RPMI8226 (cell line): ENCODE measurements at regions not wholly inside any gene's neighbourhood (a gene's known extent, or its start where the extent isn't known, plus 50 kb on each side); places are given as distances from the start of the nearest gene placed in this dataset.
"Not testable (repeated sequence)": the region's sequence is repeated elsewhere in the genome, so short reads cannot be mapped to it uniquely, and the experiment has no call there.

Experiments used
- DNase-seq: peaks from one replicate; pipeline ENCODE4 v3.0.0-alpha.2; 2015

- not testable (repeated sequence) for DNase-seq
These were observed 959.4 kb upstream of the DEFB115 start for GRCh38 chr20:30297878-30298595.

DNA sequence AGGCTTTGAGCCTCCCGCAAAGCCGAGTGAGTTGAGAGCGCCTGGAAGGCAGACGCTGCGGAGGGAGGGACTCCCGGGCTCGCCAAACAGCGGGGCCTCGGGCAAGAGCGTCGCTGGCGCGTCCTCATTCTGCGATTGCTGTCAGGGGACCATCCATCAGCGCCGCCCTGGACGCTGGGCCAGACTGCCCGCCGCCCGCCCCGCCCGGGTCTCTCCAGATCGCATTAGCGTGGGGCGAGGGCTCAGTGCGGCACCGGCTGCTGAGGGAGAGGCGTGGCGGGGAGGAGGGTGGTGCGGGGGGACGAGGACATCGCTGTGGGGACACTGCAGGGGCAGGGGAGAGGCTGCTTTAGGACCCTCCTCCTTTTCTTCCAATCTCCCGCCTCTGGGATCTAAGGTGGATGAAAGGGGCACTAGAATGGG, 957.2 kb upstream of the DEFB115 start:
- DNase-seq = not testable (repeated sequence)

DNA sequence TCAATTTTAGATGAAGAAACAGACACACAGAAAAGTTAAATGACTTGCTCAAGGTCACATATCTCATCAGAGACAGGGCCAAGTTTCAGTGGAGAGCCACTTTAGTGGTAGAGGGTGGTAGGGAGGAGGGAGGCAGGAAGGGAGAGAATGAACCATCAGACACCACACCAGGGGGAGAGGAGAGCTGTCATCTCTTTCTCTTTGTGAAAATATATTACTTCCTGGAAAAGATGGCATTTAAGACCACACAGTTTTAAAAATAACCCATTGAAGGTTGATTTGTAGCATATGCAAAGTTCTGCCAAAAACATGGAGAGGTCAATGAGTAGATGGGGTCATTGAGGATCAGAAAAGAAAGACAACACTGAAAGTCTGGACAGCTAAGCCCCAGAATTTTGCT, 954.7 kb upstream of the DEFB115 start:
- not testable (repeated sequence) for DNase-seq

DNA sequence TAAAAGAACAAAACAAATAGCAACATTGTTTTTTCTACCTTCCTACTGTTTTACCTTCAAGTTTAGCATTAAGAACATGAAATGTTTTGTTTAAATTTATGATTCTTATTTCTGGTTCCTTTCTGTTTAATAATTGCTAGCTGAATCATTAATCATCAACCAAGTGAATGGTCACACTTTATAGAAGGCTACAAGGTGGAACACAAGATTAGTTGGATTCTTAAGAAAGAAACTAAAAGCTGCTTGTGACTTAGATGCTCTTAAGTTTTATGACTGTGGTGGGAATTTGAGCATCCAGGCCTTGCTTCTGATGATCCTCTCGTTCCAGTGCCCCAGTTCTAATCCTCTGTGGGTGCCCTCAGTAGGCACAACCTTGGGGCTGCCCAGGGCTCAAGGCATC, 947.5 kb upstream of the DEFB115 start:
- not testable (repeated sequence) for DNase-seq

- not testable (repeated sequence) for DNase-seq
These were observed 947.1 kb upstream of the DEFB115 start for GRCh38 chr20:30310385-30310784.

DNA sequence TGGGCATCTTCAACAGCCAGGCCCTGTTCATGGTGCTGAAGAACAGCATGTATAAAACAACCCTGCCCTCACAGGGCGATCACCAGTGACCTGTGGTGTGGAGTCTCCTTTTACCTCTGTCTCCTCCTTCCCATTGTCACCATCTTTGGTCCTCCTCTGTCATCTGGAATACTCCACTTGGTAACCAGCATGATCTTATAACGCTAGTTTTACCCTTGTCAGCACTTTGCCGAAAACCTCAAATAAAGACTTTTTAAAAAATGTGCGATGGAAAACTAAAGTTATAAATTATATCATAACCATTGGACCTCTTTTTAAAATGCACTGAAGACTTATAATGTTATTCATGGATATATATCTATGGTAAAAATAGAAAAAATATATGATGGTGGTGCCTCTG, 945.2 kb upstream of the DEFB115 start:
- DNase-seq = not testable (repeated sequence)

DNA sequence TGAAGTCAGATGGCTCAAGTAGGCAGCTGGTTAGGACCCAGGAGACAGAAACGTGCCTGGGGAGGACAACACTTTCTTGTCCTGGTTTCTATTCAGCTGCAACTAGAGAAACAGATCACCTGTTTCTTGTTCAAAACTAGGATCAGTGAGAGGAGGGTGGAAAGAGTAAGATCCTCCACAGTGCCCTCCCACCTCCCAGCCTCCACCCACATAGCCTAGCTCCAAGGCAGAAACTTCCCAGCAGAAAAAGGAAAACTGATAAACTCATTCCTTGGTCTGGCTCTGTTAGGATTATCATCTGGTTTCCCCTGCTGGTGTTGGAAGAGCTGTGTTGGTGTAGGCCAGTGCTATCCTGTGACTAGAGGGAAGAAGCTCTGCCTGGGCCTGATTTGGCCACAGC, 943.8 kb upstream of the DEFB115 start:
- not testable (repeated sequence) for DNase-seq

DNA sequence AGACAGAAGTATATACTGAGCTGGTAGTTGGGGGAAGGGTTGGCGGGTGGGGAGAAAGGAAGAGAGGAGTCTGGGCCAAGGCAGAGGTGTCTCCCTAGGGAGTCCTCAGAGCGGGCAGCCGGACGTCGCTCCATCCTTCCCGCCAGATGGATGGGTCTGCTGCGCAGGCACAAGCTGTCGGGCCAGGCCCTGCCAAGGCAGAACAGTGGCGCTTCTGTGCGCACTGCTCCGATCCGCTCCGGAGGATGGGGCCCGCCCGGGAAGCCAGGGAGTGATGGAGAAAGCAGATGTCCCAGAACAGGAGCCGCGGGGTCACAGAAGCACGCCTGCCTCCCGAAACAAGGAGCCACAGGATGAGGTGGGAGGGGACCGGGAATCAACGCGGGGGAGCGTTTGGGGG, 941.4 kb upstream of the DEFB115 start:
- DNase-seq = not testable (repeated sequence)

DNA sequence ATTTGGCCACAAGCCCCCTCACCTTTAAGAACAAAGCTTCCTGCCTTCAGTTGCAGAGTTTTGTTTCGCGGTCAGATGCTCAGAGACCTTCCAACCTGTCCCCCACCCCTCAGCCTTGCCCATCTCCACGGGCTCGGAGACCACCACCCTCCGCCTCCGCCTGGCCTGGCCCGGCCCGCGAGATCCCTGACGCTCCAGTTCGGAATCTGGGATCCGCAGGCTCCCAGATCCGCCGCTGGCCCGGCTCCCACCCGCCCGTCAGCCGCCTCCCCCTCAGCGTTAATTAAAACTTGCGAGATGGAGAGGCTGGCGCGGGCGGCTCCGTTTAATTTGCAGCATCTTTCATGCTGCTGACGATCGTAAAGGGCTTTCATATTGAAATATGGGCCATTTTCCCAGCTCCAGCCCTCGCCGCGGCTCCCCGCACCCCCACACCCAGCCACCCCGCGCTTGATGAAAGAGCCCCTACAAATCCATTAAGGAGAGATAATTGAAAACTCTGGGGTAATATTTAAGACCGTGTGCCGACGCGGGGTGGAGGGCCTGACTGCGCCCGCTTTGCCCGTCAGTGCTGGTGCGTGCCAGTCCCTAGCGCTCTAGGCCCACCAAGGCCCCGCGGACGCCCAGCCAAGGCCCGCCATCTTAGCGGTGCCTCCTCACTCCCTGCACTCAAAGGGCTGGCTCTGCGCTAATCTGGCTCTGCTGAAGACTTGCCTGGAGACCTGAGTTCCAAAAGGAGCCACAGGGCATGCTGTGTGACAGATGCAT, 940.7 kb upstream of the DEFB115 start:
- not testable (repeated sequence) for DNase-seq

GRCh38 chr20:30333744-30334143, 923.7 kb upstream of the DEFB115 start:
- DNase-seq = not testable (repeated sequence)

GRCh38 chr20:30337556-30337955, 919.9 kb upstream of the DEFB115 start:
- not testable (repeated sequence) for DNase-seq

- DNase-seq = not testable (repeated sequence)
These were observed 908.5 kb upstream of the DEFB115 start for GRCh38 chr20:30348932-30349331.

DNA sequence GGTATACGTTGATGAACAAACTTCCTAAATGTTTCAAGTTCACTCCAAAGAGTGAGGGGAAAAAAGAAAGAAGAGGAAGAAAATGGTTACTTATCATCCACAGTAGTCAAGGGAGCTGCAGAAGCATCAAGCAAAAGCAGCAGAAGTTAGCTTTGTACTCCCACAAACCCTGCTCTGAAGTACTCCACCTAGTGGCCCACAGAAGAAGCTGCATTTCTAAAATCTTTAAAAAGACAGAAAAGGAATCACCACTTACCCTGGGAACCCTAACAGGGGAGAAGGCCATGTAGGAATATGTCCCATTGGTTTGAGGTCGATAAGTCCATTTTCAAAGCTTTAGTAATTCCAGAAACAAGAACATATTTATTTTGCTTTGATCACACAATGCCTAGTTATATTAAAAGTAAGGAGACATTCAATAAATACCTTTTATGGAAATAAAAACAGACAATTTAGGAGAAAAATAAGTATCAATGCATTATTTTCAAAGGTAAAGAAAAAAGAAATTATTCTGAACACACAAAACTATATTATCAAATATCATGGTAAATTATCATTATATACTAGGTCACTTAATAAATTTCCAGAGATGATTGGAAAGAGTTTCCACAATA, 900.5 kb upstream of the DEFB115 start:
- not testable (repeated sequence) for DNase-seq

DNA sequence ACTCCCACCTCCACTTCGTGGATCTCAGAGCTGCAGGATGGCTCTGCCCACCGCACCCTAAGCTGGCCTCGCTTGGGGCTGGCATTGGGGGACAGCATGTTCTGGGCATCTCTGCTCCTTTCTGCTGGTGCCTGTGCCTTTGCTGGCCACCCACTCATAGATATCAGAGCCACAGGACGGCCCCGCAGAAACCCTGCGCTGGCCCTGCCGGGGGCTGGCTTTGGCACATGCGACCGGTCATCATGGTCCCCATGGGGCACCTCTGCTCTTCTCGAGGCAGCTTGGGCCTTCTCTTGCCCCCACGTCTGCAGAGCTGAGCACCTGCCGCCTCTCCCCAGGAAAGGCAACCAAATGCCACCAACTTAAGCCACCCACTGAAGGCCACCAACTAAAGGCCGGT, 895.7 kb upstream of the DEFB115 start:
- DNase-seq = not testable (repeated sequence)

- not testable (repeated sequence) for DNase-seq
These were observed 881.1 kb upstream of the DEFB115 start for GRCh38 chr20:30376430-30376766.

DNA sequence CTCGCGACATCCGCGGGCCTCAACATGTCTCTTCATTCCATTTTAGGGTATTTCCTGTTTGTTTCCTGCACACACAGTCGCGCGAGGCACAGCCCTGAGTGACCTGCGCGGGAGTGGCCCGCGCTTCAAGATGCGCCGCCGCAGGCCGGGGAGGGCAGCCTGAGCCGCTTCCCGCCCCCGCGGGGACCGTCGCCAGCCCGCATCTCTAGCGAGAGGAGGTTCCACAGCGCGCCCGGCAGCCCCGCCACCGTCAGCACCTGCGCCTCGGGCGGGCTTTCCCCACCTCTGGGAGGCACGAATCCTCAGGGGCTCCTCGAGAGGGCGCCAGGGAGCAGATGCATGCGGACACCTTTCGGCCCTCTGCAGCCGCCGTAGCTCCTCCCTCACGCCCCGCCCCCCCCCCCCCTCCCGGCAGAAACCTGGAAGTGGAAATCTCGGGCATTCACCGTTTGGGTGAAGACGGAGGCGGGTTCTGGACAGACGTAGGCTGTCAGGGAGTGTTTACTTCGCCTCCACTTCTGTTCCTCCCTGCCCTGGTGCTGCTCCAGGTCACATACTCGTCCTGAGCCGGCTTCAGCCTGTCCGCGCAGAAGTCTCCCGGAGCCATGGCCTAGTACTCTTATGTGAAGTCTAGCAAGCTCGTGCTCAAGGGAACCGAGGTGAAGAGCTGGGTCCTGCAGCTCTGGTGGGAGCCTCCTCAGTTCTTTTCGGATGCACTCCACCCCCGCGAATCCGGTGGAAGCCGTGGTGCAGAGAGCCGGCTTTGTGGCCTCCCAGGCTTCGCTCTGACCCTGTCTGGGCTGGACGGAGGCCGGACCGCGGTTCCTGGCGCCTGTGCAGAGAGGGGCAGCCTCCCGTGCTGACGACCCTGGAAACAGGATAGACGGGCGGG, 880.5 kb upstream of the DEFB115 start:
- peak; percentile 90 for DNase-seq

DNA sequence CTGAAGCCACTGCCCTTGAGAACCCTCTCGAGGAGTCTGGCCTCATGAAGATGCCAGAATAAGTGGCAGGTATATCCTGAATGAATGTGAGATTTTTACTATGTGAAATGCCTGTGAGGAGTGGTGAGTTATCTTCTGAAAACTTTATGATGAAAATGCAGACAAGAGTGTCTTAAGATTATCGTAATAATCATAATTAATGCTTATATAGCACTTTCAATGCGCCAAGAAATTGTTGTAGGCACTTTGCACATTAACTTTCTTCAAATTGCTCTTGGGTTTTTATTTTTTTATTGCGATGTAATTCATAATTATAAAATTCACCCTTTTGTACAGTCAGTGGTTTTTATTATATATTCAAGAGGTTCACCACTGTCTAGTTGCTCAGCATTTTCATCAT, 879.1 kb upstream of the DEFB115 start:
- DNase-seq = not testable (repeated sequence)

GRCh38 chr20:30378721-30379120, 878.7 kb upstream of the DEFB115 start:
- DNase-seq = not testable (repeated sequence)

DNA sequence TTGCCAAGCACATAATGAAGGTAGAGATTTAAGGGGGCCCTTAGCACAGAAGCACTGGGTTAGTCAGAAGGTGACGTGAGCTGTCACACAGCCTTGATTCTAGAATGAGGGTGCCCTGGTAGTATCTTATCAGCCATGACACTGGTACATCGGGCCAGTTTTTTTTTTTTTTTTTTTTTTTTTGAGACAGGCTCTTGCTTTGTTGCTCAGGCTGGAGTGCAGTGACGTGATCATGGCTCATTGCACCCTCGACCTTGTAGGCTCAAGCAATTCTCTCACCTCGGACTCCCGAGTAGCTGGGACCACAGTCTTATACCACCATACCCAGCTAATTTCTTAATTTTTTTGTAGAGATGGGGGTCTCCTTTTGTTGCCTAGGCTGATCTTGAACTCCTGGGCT, 872.6 kb upstream of the DEFB115 start:
- DNase-seq = not testable (repeated sequence)

- not testable (repeated sequence) for DNase-seq
These were observed 871.4 kb upstream of the DEFB115 start for GRCh38 chr20:30386099-30386498.

- not testable (repeated sequence) for DNase-seq
These were observed 869.6 kb upstream of the DEFB115 start for GRCh38 chr20:30387823-30388222.

DNA sequence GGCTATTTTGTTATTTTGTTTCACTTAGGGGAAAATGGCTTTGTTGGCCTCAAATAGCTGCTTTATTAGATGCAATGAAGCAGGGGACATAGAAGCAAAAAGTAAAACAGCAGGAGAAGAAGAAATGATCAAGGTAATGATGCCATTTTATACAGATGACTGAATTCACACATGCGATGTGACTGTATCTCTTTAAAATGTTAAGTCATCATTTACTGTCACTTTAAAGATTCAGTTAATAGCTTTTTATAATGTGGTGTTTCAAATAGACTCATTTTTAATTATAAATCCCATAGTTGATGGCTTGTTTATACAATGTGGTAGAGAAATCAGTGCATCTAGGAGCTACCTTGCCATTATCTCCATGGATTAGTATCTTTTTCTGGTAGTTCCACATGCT, 863.9 kb upstream of the DEFB115 start:
- not testable (repeated sequence) for DNase-seq

DNA sequence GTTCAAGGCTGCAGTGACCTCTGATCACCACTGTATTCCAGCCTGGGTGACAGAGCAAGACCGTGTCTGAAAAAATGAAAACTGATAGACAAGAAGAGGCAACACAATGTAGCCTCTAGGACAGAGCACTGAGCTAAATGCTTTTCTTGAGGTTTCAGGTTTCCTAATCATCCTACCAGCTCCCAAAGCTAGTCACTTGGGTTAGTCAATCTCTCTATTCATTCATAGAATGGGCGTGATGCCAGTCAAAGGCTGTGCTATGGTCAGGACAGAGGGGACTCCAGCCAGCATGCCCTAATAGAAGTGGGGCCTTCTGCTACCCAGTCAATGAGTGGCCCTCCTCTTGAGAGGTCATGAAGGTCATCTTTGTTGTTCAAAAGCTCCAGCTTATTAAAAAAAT, 860.4 kb upstream of the DEFB115 start:
- not testable (repeated sequence) for DNase-seq
